DOHH2 (cell line): ENCODE measurements at regions not wholly inside any gene's neighbourhood (a gene's known extent, or its start where the extent isn't known, plus 50 kb on each side); places are given as distances from the start of the nearest gene placed in this dataset.

ENCODE experiments used
- CTCF ChIP-seq: fragments of 200-600 bp; sonication (generic); IDR thresholded peaks from one replicate; pipeline ENCODE4 v1.5.1; 2014; ENCODE audit warnings: antibody characterized with exemption, mild to moderate bottlenecking, low read depth, low read length; ENCODE audit not compliant: poor library complexity, severe bottlenecking
- EZH2phosphoT487 ChIP-seq: fragments of 200-600 bp; sonication (generic); IDR thresholded peaks from 2 replicates; pipeline ENCODE4 v1.6.1; 2017; ENCODE audit warnings: borderline replicate concordance, mild to moderate bottlenecking, antibody characterized with exemption, low read length, moderate library complexity, mixed read lengths

- TF ChIP-seq CTCF (no peak), EZH2phosphoT487 (no peak)
Observed at GRCh38 chr1:58946390-58946789, 162.5 kb upstream of the JUN start.
